ENCODE measurements at regions not wholly inside any gene's neighbourhood (a gene's known extent, or its start where the extent isn't known, plus 50 kb on each side); places are given as distances from the start of the nearest gene placed in this dataset.

DNA sequence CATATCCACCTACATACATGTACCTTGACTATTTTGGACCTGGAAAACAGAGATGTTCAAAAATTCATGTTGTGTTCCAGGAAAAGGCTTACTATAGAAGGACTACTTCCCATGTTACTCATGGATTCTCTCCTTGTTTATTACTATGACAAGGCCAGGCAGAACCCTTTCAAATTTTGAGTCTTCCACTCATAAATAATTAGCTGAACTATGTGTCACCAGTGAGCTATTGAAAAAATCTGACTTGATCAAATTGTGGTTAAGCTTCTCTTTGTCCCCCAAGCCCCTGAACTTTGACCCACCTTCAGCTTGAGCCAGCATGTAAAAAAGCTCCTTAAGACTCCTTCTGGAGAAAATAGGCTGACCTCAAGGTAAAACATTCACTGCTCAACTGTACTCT is 1142.8 kb upstream of the EYS start:
- H3K27me3 ChIP-seq (ENCODE audit: low read depth, low read length), result no peaks in the 10 kb centered on the region
- no peak overlapping the region for H3K9ac ChIP-seq (ENCODE audit: low read length)
- no peak overlapping the region for H3K27ac ChIP-seq (ENCODE audit: low read length)
- H3K36me3 ChIP-seq (replicated peaks; ENCODE audit: low read depth, low read length), result no peaks in the 10 kb centered on the region
- TF ChIP-seq EZH2phosphoT487 (IDR thresholded peaks at IDR 0.05; ENCODE audit: low read depth), result no peak
- TF ChIP-seq, protein P1, sequence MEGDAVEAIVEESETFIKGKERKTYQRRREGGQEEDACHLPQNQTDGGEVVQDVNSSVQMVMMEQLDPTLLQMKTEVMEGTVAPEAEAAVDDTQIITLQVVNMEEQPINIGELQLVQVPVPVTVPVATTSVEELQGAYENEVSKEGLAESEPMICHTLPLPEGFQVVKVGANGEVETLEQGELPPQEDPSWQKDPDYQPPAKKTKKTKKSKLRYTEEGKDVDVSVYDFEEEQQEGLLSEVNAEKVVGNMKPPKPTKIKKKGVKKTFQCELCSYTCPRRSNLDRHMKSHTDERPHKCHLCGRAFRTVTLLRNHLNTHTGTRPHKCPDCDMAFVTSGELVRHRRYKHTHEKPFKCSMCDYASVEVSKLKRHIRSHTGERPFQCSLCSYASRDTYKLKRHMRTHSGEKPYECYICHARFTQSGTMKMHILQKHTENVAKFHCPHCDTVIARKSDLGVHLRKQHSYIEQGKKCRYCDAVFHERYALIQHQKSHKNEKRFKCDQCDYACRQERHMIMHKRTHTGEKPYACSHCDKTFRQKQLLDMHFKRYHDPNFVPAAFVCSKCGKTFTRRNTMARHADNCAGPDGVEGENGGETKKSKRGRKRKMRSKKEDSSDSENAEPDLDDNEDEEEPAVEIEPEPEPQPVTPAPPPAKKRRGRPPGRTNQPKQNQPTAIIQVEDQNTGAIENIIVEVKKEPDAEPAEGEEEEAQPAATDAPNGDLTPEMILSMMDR (IDR thresholded peaks at IDR 0.05; ENCODE audit: low read depth, low read length), result no peak
- H3K9me3 ChIP-seq (ENCODE audit: insufficient read depth, low read length), result no peaks in the 10 kb centered on the region
- H2AFZ ChIP-seq (ENCODE audit: low read depth, low read length), result no peak overlapping the region
- no peak overlapping the region for H3K4me2 ChIP-seq (ENCODE audit: low read length)
- H3K4me1 ChIP-seq (ENCODE audit: low read length), result peaks cover 6% of the 10 kb centered on the region
- no peak overlapping the region for H3K4me3 ChIP-seq (ENCODE audit: low read length)
- H3K79me2 ChIP-seq (ENCODE audit: low read length), result no peaks in the 10 kb centered on the region
- H4K20me1 ChIP-seq (ENCODE audit: insufficient read depth, low read length), result no peaks in the 10 kb centered on the region

DNA sequence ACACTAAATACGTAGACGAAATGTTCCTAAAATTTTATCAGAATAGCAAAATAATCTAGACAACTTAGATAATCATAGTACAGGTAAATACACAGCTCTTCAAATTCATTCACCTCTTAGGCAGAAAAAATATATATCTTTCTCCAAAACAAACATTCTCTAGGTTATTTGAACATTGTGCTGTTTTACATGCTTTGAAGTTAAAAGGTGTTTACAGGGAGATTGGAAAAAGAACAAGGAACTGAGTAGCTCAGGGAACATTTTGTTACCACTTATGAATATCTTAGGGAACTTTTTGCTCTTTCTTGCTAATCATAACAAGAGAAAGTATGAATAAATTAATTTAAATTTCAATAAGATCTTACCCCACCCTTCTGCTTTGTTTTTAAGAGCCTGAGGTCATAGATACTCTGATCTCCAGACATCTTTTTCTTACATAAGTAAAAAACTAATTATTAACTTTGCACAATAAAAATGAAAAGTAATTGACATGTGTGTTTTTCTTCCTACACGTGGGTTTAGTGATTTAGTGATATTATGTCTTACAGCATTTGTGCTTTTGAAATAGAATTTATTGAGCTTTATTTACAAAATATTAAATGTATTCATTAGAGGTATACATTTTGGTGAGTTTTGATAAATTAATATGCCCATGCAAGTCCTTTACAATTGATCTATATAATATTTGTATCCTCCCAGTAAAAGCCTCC is 1141.4 kb upstream of the EYS start:
- peaks cover 6% of the 10 kb centered on the region for H3K4me1 ChIP-seq (ENCODE audit: low read length)
- no peaks in the 10 kb centered on the region for H3K36me3 ChIP-seq (replicated peaks; ENCODE audit: low read depth, low read length)
- no peaks in the 10 kb centered on the region for H3K79me2 ChIP-seq (ENCODE audit: low read length)
- H3K27ac ChIP-seq (ENCODE audit: low read length), result no peak overlapping the region
- no peaks in the 10 kb centered on the region for H3K9me3 ChIP-seq (ENCODE audit: insufficient read depth, low read length)
- no peak overlapping the region for H2AFZ ChIP-seq (ENCODE audit: low read depth, low read length)
- H3K4me2 ChIP-seq (ENCODE audit: low read length), result no peak overlapping the region
- no peaks in the 10 kb centered on the region for H4K20me1 ChIP-seq (ENCODE audit: insufficient read depth, low read length)
- H3K27me3 ChIP-seq (ENCODE audit: low read depth, low read length), result no peaks in the 10 kb centered on the region
- no peak overlapping the region for H3K9ac ChIP-seq (ENCODE audit: low read length)
- TF ChIP-seq, protein P1 (IDR thresholded peaks at IDR 0.05; ENCODE audit: low read depth, low read length), result no peak
- TF ChIP-seq EZH2phosphoT487 (IDR thresholded peaks at IDR 0.05; ENCODE audit: low read depth), result no peak
- no peak overlapping the region for H3K4me3 ChIP-seq (ENCODE audit: low read length)

DNA sequence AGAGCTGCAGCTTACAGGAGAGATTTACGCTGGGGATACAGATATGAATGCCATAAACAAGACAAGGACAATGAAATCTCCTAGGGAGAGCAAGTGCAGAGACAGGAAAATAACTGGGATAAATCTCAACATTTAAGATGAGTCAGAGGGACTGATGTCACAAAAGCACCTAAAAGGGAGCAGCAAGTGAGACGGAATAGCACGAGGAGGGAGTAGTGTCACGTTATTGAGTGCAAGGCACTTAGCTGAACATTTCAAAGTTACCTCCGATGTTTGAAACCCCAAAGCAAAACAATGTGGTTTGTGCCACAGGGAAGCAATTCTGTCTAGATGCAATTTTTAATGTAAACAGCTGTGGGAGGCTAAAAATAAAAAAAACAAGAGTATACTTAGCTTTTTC is 1131.7 kb upstream of the EYS start:
- TF ChIP-seq, protein P1 (IDR thresholded peaks at IDR 0.05; ENCODE audit: low read depth, low read length), result no peak
- no peak for TF ChIP-seq EZH2phosphoT487 (IDR thresholded peaks at IDR 0.05; ENCODE audit: low read depth)
- no peaks in the 10 kb centered on the region for H3K9me3 ChIP-seq (ENCODE audit: insufficient read depth, low read length)
- H3K27me3 ChIP-seq (ENCODE audit: low read depth, low read length), result no peaks in the 10 kb centered on the region
- no peak overlapping the region for H3K4me3 ChIP-seq (ENCODE audit: low read length)
- no peak overlapping the region for H2AFZ ChIP-seq (ENCODE audit: low read depth, low read length)
- H4K20me1 ChIP-seq (ENCODE audit: insufficient read depth, low read length), result no peaks in the 10 kb centered on the region
- H3K36me3 ChIP-seq (replicated peaks; ENCODE audit: low read depth, low read length), result no peaks in the 10 kb centered on the region
- H3K9ac ChIP-seq (ENCODE audit: low read length), result no peak overlapping the region
- no peaks in the 10 kb centered on the region for H3K79me2 ChIP-seq (ENCODE audit: low read length)
- no peak overlapping the region for H3K27ac ChIP-seq (ENCODE audit: low read length)
- no peaks in the 10 kb centered on the region for H3K4me1 ChIP-seq (ENCODE audit: low read length)
- H3K4me2 ChIP-seq (ENCODE audit: low read length), result no peak overlapping the region

DNA sequence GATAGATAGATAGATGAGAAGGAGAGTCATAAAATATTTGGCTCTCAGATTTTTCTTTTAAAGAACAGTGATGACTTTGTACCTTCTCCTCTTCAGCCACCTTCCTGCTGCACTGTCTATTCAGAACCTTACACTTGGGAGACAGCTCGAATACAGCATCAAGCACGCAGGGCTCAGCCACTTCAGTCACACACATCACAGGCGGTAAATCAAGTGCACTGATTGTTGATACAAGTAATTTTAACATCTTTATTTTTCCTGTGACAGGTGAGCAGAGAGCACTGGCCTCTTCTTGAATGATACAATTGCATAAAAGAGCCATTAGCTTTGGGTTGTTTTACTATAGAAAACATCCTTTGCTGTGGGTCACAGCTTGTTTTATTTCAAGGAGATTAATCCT is 1118.5 kb upstream of the EYS start:
- no peak overlapping the region for H3K27ac ChIP-seq (ENCODE audit: low read length)
- H4K20me1 ChIP-seq (ENCODE audit: insufficient read depth, low read length), result no peaks in the 10 kb centered on the region
- H3K4me3 ChIP-seq (ENCODE audit: low read length), result no peak overlapping the region
- no peaks in the 10 kb centered on the region for H3K36me3 ChIP-seq (replicated peaks; ENCODE audit: low read depth, low read length)
- no peaks in the 10 kb centered on the region for H3K4me1 ChIP-seq (ENCODE audit: low read length)
- H3K9ac ChIP-seq (ENCODE audit: low read length), result no peak overlapping the region
- H3K9me3 ChIP-seq (ENCODE audit: insufficient read depth, low read length), result no peaks in the 10 kb centered on the region
- TF ChIP-seq, protein P1 (IDR thresholded peaks at IDR 0.05; ENCODE audit: low read depth, low read length), result no peak
- no peak for TF ChIP-seq EZH2phosphoT487 (IDR thresholded peaks at IDR 0.05; ENCODE audit: low read depth)
- no peaks in the 10 kb centered on the region for H3K27me3 ChIP-seq (ENCODE audit: low read depth, low read length)
- no peak overlapping the region for H2AFZ ChIP-seq (ENCODE audit: low read depth, low read length)
- H3K79me2 ChIP-seq (ENCODE audit: low read length), result no peaks in the 10 kb centered on the region
- H3K4me2 ChIP-seq (ENCODE audit: low read length), result no peak overlapping the region
